Naive thymus-derived CD8-positive, alpha-beta T cell (primary cell): ENCODE measurements at regions not wholly inside any gene's neighbourhood (a gene's known extent, or its start where the extent isn't known, plus 50 kb on each side); places are given as distances from the start of the nearest gene placed in this dataset.
"Not testable (repeated sequence)": the region's sequence is repeated elsewhere in the genome, so short reads cannot be mapped to it uniquely, and the experiment has no call there.

Source experiments
- ATAC-seq, 2 donors: fragments of 150-1000 bp; cut with Tn5 transposase in 1 of 2; sonication (Bioruptor Pico), chemical (Tn5 transposase) in 1 of 2; 1 replicate in 1 of 2; 2 replicates in 1 of 2; pipeline ENCODE4 v1.10.0; 2021; ENCODE audit warnings: mild to moderate bottlenecking in 2 of 2, moderate library complexity in 2 of 2
- POLR2A ChIA-PET: fragments of 350-600 bp; sonication (Branson Sonifier 250); formaldehyde crosslinking; loops from one replicate; lab custom pipeline; 2021; ENCODE audit warnings: antibody characterized with exemption; lab: Charles Lee
- DNase-seq, 10 donors: peaks; one replicate each; pipeline versions ENCODE4 v3.0.0 to v3.0.0-alpha.2; 2020 to 2022
- H3K27ac Mint-ChIP-seq, 10 donors: one replicate each; pipeline ENCODE4 v1.8.0; 2020 to 2022; ENCODE audit warnings: mild to moderate bottlenecking in 10 of 10, mixed read lengths in 10 of 10, moderate library complexity in 4 of 10, inconsistent platforms in 1 of 10
- H3K27me3 Mint-ChIP-seq, 5 donors: one replicate each; pipeline ENCODE4 v1.8.0; 2021 to 2022; ENCODE audit warnings: mixed read lengths in 5 of 5
- H3K36me3 Mint-ChIP-seq, 3 donors: one replicate each; pipeline ENCODE4 v1.8.0; 2020 to 2022; ENCODE audit warnings: mixed read lengths in 3 of 3, mild to moderate bottlenecking in 2 of 3, inconsistent platforms in 1 of 3
- H3K4me1 Mint-ChIP-seq, 4 donors: one replicate each; pipeline ENCODE4 v1.8.0; 2021 to 2022; ENCODE audit warnings: mixed read lengths in 4 of 4
- H3K4me3 Mint-ChIP-seq, 10 donors: one replicate each; pipeline ENCODE4 v1.8.0; 2020 to 2022; ENCODE audit warnings: mild to moderate bottlenecking in 10 of 10, mixed read lengths in 10 of 10, moderate library complexity in 6 of 10, inconsistent platforms in 1 of 10
- H3K9me3 Mint-ChIP-seq, 9 donors: one replicate each; pipeline ENCODE4 v1.8.0; 2020 to 2022; ENCODE audit warnings: mixed read lengths in 9 of 9, mild to moderate bottlenecking in 3 of 9, inconsistent platforms in 1 of 9, moderate library complexity in 1 of 9

DNA sequence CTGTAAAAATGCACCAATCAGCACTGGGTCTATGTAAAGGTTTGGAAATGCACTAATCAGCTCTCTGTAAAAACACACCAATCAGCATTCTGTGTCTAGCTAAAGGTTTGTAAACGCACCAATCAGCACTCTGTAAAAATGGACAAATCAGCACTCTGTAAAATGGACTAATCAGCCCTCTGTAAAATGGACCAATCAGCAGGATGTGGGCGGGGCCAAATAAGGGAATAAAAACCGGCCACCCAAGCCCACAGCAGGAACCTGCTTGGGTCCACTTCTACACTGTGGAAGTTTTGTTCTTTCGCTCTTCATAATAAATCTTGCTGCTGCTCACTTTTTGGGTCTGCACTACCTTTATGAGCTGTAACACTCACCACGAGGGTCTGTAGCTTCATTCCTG, 101.0 kb downstream of the SMC2 start:
- H3K36me3 Mint-ChIP-seq, H3K9me3 Mint-ChIP-seq, POLR2A ChIA-PET, ATAC-seq, DNase-seq, H3K27ac Mint-ChIP-seq, H3K4me3 Mint-ChIP-seq, H3K4me1 Mint-ChIP-seq: not testable (repeated sequence)
- H3K27me3 Mint-ChIP-seq = peaks cover 10 to 17% (median 13%) of the 10 kb centered on the region in 5 donors

DNA sequence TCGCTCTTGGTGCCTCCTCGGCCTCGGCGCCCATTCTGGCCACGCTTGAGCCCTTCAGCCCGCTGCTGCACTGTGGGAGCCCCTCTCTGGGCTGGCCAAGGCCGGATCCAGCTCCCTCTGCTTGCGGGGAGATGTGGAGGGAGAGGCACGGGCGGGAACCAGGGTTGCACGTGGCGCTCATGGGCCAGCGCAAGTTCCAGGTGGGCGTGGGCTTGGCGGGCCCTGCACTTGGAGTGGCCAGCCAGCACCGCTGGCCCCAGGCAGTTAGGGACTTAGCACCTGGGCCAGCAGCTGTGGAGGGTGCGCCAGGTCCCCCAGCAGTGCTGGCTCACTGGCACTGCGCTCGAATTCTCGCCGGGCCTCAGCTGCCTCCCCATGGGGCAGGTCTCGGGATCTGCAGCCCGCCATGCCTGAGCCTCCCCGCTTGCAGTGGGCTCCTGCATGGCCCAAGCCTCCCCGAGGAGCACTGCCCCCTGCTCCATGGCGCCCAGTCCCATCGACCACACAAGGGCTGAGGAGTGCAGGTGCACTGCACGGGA, 106.4 kb downstream of the SMC2 start:
- no peak for DNase-seq
- Mint-ChIP-seq H3K27me3 (peaks cover 4 to 10% (median 6%) of the 10 kb centered on the region in 5 donors), H3K9me3 (peaks cover 0 to 4% (median 0%) of the 10 kb centered on the region in 9 donors), H3K27ac (no peak overlapping the region), H3K4me1 (no peaks in the 10 kb centered on the region), H3K36me3 (peaks cover 0 to 4% (median 0%) of the 10 kb centered on the region in 3 donors), H3K4me3 (no peak overlapping the region)
- POLR2A ChIA-PET = no interaction called here
- no peak for ATAC-seq

DNA sequence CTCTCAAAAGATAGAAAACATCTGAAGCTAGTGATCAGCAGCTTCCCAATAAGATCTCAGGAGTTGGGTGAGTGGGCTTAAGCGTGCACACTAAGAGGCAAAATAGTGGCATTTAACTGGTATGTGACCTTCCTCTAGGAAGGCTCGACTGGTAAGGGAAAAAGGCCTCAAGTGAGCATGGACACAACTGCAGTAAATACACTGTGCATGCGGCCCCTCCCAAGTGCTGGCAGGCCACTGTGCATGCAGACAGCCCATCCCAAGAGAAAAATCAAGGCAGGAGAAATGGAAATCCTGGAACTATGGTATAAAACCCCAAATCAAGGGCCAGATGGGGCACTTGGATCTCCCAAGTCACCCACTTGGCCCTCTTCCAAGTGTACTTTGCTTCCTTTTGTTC, 112.7 kb downstream of the SMC2 start:
- H3K36me3 Mint-ChIP-seq = no peaks in the 10 kb centered on the region
- ATAC-seq (no peak), DNase-seq (no peak)
- no peak overlapping the region for H3K27ac Mint-ChIP-seq
- POLR2A ChIA-PET = no interaction called here
- H3K4me3 Mint-ChIP-seq = no peak overlapping the region
- peaks cover 0 to 7% (median 0%) of the 10 kb centered on the region in 5 donors for H3K27me3 Mint-ChIP-seq
- H3K4me1 Mint-ChIP-seq = no peaks in the 10 kb centered on the region
- H3K9me3 Mint-ChIP-seq = peaks cover 0 to 4% (median 0%) of the 10 kb centered on the region in 9 donors

DNA sequence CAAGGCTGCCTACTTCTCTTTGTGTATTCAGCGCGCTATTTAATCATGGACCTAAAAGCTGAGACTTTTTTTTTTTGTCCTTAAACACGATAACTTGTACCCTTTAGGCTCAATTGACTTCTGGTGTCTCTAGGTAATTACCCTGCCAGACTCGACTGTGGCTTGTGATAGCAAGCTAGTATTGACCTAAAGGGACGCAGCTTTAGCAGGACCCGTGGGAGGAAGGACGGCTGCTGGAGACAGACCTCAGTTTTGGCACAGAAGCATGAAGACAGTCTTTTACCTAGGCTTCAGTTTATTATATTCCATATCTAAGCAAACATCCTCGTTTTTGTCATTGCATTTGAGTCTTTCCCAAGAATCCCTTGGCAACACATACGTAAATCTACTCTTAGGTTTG, 115.3 kb downstream of the SMC2 start:
- POLR2A ChIA-PET = no interaction called here
- H3K4me3 Mint-ChIP-seq = no peak overlapping the region
- no peaks in the 10 kb centered on the region for H3K4me1 Mint-ChIP-seq
- ATAC-seq (no peak), DNase-seq (no peak)
- peaks cover 0 to 7% (median 0%) of the 10 kb centered on the region in 5 donors for H3K27me3 Mint-ChIP-seq
- H3K36me3 Mint-ChIP-seq = no peaks in the 10 kb centered on the region
- H3K27ac Mint-ChIP-seq = no peak overlapping the region
- H3K9me3 Mint-ChIP-seq = peaks cover 0 to 18% (median 7%) of the 10 kb centered on the region in 9 donors

DNA sequence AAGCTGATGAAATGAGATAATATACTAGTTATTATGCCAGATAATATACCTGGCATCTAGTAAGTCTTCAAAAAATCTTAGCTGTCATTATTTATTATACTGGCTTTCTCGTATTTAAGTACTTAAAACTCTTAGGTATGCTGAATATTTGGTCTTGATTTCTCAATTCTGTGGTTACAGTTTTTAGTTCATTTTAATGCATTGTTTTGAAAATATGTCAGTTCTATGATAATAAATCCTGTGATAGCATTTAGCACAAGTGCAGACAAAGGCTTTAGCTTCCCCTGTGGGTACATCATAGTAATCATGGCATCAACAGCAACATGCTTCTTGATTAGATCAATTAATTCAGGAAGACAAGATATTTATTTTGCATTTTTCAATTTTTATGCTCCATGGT, 133.0 kb downstream of the SMC2 start:
- POLR2A ChIA-PET = no interaction called here
- ATAC-seq (no peak), DNase-seq (no peak)
- H3K9me3 Mint-ChIP-seq = peaks cover 0 to 4% (median 0%) of the 10 kb centered on the region in 9 donors
- H3K36me3 Mint-ChIP-seq = no peaks in the 10 kb centered on the region
- H3K4me1 Mint-ChIP-seq = no peaks in the 10 kb centered on the region
- H3K4me3 Mint-ChIP-seq = no peak overlapping the region
- peaks cover 0 to 1% (median 0%) of the 10 kb centered on the region in 5 donors for H3K27me3 Mint-ChIP-seq
- no peak overlapping the region for H3K27ac Mint-ChIP-seq

DNA sequence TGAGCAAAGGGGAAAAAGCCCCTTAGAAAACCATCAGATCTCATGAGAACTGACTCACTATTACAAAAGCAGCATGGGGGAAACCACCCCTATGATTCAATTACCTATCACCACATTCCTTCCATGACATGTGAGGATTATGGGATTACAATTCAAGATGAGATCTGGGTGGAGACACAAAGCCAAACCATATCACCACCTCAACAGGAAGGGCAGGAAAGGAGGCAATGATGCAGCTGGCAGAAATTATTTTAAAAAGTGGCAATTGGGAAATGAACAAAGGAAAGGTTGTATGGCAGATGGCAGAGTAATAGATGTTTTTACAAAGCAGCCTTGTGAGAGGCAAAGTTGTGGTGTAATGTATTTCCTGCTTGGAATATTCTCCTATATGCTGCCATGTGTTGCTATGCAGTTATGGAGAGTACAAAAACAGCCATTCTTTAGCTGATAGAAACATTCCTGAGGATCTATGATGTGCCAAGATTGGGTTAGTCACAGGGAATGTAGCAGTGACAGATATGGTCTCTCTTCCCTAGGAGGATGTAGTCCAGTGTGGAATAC, 138.8 kb downstream of the SMC2 start:
- no peak for DNase-seq
- ATAC-seq = no peak
- no peaks in the 10 kb centered on the region for H3K4me1 Mint-ChIP-seq
- H3K36me3 Mint-ChIP-seq = no peaks in the 10 kb centered on the region
- no peak overlapping the region for H3K27ac Mint-ChIP-seq
- H3K9me3 Mint-ChIP-seq = peaks cover 0 to 12% (median 4%) of the 10 kb centered on the region in 9 donors
- no peak overlapping the region for H3K4me3 Mint-ChIP-seq
- H3K27me3 Mint-ChIP-seq = no peaks in the 10 kb centered on the region
- POLR2A ChIA-PET = no interaction called here

DNA sequence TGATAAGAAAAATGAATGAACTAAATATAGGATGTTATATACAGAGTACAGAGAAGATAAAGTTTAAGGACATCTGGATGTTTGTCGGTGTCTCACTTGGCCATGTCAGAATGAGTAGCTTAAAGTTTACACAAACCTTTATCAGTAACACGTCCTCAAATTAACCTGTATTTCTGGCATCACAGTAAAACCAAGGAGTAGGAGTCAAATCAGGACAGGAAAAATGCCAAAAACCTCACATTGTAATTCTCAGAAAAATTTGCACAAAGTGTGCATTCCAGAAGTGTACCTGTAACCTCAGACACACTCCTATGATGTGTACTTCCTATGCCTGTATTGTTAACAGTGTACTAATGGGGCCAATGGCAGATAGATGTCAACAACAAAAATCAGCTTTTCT, 139.3 kb downstream of the SMC2 start:
- no peak for DNase-seq
- no peaks in the 10 kb centered on the region for H3K27me3 Mint-ChIP-seq
- H3K9me3 Mint-ChIP-seq = peaks cover 0 to 12% (median 4%) of the 10 kb centered on the region in 9 donors
- POLR2A ChIA-PET = no interaction called here
- no peak for ATAC-seq
- H3K27ac Mint-ChIP-seq = no peak overlapping the region
- H3K4me1 Mint-ChIP-seq = no peaks in the 10 kb centered on the region
- no peak overlapping the region for H3K4me3 Mint-ChIP-seq
- H3K36me3 Mint-ChIP-seq = no peaks in the 10 kb centered on the region

DNA sequence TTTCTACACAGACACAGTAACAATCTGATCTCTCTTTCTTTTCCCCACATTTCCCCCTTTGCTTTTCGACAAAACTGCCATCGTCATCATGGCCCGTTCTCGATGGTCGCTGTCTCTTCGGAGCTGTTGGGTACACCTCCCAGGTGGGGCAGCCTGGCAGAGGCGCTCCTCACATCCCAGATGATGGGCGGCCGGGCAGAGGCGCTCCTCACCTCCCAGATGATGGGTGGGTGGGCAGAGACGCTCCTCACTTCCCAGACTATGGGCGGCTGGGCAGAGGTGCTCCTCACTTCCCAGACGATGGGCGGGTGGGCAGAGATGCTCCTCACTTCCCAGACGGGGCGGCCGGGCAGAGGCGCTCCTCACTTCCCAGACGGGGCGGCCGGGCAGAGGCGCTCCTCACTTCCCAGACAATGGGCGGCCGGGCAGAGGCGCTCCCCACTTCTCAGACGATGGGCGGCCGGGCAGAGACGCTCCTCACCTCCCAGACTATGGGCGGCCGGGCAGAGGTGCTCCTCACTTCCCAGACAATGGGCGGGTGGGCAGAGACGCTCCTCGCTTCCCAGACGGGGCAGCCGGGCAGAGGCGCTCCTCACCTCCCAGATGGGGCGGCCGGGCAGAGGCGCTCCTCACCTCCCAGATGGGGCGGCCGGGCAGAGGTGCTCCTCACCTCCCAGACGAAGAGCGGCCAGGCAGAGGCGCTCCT, 140.7 kb downstream of the SMC2 start:
- H3K27ac Mint-ChIP-seq, POLR2A ChIA-PET, H3K4me3 Mint-ChIP-seq, H3K4me1 Mint-ChIP-seq, H3K27me3 Mint-ChIP-seq, DNase-seq, H3K36me3 Mint-ChIP-seq, ATAC-seq: not testable (repeated sequence)
- peaks cover 0 to 12% (median 4%) of the 10 kb centered on the region in 9 donors for H3K9me3 Mint-ChIP-seq

DNA sequence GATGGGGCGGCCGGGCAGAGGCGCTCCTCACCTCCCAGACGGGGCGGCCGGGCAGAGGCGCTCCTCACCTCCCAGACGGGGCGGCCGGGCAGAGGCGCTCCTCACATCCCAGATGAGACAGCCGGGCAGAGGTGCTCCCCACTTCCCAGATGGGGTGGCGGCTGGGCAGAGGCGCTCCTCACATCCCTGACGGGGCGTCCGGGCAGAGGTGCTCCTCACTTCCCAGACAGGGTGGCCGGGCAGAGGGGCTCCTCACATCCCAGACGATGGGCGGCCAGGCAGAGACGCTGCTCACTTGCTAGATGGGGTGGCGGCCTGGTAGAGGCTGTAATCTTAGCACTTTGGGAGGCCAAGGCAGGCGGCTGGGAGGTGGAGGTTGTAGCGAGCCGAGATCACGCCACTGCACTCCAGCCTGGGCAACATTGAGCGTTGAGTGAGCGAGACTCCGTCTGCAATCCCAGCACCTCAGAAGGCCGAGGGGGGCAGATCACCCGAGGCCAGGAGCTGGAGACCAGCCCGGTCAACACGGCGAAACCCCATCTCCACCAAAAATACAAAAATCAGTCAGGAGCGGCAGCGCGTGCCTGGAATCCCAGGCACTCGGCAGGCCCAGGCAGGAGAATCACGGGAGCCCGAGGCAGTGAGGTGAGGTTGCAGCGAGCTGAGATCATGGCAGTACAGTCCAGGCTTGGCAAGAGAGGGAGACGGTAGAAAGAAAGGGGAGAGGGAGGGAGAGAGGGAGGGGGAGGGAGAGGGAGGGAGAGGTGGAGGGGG, 141.4 kb downstream of the SMC2 start:
- H3K27me3 Mint-ChIP-seq, H3K27ac Mint-ChIP-seq, ATAC-seq, H3K4me3 Mint-ChIP-seq, POLR2A ChIA-PET, H3K36me3 Mint-ChIP-seq, H3K4me1 Mint-ChIP-seq: not testable (repeated sequence)
- DNase-seq = peak in 1 of 10 donors; percentile 58
- peaks cover 0 to 12% (median 4%) of the 10 kb centered on the region in 9 donors for H3K9me3 Mint-ChIP-seq

DNA sequence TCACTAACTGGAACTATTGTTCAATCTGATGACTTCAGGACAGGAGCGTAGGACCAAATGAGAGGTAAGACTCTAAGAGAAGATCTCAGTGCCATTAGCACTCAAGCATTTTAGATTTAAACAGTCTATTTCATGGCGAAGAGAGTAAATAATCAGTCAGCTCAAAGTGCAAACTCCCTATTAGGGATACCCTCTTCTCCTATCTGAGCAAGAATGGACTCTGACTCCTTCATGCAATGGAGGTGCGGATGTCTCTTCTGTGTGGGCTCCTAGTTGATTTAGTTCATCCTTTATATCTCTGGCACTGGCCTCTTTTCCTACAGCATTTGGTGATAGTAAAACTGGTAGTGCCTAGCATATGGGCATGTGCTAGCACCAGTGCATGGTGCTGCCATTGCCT, 144.6 kb downstream of the SMC2 start:
- Mint-ChIP-seq H3K36me3 (no peaks in the 10 kb centered on the region), H3K27me3 (no peaks in the 10 kb centered on the region), H3K9me3 (peaks cover 0 to 12% (median 7%) of the 10 kb centered on the region in 9 donors), H3K27ac (no peak overlapping the region), H3K4me1 (no peaks in the 10 kb centered on the region), H3K4me3 (no peak overlapping the region)
- ATAC-seq (no peak), DNase-seq (no peak)
- POLR2A ChIA-PET = no interaction called here

DNA sequence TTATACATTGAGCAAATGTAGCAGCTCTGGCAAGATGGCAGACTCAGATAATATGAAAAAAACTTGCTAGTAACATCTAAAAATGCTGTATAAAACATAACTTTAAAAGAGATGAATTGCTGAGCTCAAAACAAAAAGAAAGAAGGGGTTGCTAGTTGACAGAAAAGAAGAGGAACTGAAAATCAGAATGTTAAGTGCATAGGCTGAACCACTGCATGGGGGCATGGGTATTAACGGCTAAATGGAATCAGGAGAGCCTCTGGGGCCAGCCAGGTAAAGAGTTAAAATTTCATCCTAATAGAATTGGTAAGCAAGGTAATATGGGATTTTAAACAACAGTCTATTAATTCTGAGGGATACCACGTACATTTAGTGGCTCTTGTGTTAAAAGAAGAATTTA, 146.8 kb downstream of the SMC2 start:
- POLR2A ChIA-PET = no interaction called here
- Mint-ChIP-seq H3K4me3 (no peak overlapping the region), H3K9me3 (peaks cover 2 to 11% (median 6%) of the 10 kb centered on the region in 9 donors), H3K27me3 (peaks cover 0 to 6% (median 0%) of the 10 kb centered on the region in 5 donors), H3K4me1 (no peaks in the 10 kb centered on the region), H3K36me3 (no peaks in the 10 kb centered on the region), H3K27ac (no peak overlapping the region)
- DNase-seq (no peak), ATAC-seq (no peak)

DNA sequence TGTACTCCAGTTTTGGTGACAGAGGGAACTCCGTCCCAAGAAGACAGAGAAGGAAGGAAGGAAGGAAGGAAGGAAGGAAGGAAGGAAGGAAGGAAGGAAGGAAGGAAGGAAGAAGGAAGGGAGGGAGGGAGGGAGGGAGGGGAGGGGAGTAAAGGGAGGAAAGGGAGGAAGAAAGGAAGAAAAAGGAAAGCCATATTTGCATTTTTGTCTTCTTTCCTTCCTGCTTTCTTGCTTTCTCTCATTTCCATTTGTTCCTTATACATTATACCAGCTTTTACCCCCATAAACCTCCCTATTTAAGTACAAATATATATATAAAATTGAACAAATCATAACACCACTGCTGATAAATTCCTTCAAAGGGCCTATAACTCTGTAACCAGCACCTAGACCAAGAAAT, 151.8 kb downstream of the SMC2 start:
- no peak for ATAC-seq
- peaks cover 0 to 9% (median 2%) of the 10 kb centered on the region in 5 donors for H3K27me3 Mint-ChIP-seq
- POLR2A ChIA-PET = no interaction called here

DNA sequence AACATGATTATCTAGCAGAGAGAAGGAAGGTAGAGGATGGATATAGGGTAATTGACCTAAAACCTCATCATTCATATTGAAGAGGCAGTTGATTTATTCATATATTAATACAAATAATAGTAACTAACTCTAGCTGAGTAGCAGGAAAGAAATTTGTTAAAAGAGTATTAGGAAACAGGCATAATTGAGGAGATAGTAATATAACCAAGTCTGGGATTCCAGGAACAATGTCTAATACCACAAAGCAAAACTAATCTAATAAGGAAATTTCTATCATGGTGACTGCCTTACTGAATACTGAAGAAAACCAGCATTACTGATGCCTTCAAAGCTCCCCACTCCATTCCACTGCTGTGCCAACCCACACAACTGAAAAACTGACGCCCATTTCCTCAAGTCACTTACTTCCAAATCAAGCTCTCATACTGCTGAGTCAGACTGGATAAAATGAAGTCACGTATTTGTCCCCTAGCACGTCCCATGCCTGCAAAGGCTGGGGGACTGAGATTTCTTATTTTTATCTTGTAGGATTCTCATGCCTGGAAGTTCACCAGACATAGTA, 153.9 kb downstream of the SMC2 start:
- Mint-ChIP-seq H3K36me3 (peaks cover 0 to 4% (median 0%) of the 10 kb centered on the region in 3 donors), H3K9me3 (peaks cover 2 to 13% (median 7%) of the 10 kb centered on the region in 9 donors), H3K27ac (no peak overlapping the region), H3K27me3 (peaks cover 0 to 9% (median 3%) of the 10 kb centered on the region in 5 donors), H3K4me1 (no peaks in the 10 kb centered on the region), H3K4me3 (no peak overlapping the region)
- ATAC-seq (no peak), DNase-seq (no peak)
- POLR2A ChIA-PET = no interaction called here

More for the DNA sequence above, 151.8 kb downstream of the SMC2 start:
- peaks cover 0 to 10% (median 4%) of the 10 kb centered on the region in 9 donors for H3K9me3 Mint-ChIP-seq
- no peak overlapping the region for H3K4me3 Mint-ChIP-seq
- H3K36me3 Mint-ChIP-seq = no peaks in the 10 kb centered on the region
- DNase-seq = no peak
- no peak overlapping the region for H3K27ac Mint-ChIP-seq
- no peaks in the 10 kb centered on the region for H3K4me1 Mint-ChIP-seq
